ENCODE measurements at regions not wholly inside any gene's neighbourhood (a gene's known extent, or its start where the extent isn't known, plus 50 kb on each side); places are given as distances from the start of the nearest gene placed in this dataset.

DNA sequence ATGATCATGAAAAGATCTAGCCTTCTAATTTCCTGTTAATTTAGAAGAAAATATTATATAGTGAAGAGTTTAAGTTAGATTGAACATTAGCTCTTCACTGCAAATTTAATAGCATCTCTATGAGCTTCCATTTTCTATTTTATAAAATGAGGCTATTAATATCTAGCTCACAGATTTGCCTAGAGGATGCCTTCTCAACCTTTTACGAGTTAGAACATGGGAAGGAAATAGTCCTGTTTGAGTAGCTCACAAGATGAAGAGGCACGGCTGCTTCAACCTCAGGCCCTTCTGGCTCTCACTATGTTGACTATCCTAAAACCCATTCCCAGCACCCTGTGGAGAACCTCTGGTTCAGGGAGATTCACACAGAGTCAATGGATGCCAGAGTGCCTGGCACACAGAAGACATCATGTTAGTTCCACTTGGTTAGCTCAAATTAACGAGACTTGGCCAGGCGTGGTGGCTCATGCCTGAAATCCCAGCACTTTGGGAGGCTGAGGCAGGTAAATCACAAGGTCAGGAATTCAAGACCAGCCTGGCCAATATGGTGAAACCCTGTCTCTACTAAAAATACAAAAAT lies 97.9 kb upstream of the GUCY1A1 start:
- no peak for TF ChIP-seq POLR2A (IDR thresholded peaks at IDR 0.05; ENCODE audit: low read length)
- TF ChIP-seq, protein P1, sequence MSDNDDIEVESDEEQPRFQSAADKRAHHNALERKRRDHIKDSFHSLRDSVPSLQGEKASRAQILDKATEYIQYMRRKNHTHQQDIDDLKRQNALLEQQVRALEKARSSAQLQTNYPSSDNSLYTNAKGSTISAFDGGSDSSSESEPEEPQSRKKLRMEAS (IDR thresholded peaks at IDR 0.05), result no peak
- TF ChIP-seq, protein P2, sequence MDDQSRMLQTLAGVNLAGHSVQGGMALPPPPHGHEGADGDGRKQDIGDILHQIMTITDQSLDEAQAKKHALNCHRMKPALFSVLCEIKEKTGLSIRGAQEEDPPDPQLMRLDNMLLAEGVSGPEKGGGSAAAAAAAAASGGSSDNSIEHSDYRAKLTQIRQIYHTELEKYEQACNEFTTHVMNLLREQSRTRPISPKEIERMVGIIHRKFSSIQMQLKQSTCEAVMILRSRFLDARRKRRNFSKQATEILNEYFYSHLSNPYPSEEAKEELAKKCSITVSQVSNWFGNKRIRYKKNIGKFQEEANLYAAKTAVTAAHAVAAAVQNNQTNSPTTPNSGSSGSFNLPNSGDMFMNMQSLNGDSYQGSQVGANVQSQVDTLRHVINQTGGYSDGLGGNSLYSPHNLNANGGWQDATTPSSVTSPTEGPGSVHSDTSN (IDR thresholded peaks at IDR 0.05), result no peak
- TF ChIP-seq RCOR1 (IDR thresholded peaks at IDR 0.05; ENCODE audit: low read depth, low read length), result no peak
- no peak for TF ChIP-seq CTCF (IDR thresholded peaks at IDR 0.05)

Data from A549 (cell line).